ENCODE measurements at regions not wholly inside any gene's neighbourhood (a gene's known extent, or its start where the extent isn't known, plus 50 kb on each side); places are given as distances from the start of the nearest gene placed in this dataset.

- no peak for DNase-seq
Observed at GRCh38 chr18:43651057-43651456, 373.8 kb upstream of the SYT4 start.

DNA sequence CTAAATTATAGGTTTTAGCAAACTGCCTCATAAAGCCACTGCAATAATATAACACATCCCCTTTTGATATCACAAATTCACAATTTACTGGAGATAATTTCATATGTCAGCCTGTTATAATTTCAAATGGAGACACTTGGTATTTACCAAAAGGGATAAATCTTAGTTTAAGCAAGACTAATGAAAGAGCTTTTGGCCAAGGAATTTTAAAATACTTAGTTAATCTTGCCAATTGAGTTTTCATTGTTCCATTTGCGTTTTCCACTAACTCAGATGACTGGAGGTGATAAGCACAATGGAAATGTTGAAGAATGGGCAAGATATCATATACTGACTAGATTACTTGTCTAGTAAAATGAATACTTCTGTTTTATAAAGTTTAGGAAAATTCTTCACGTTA is 379.3 kb upstream of the SYT4 start:
- no peak for DNase-seq

- DNase-seq, result no peak
Observed at GRCh38 chr18:43661570-43661969, 384.3 kb upstream of the SYT4 start.

DNA sequence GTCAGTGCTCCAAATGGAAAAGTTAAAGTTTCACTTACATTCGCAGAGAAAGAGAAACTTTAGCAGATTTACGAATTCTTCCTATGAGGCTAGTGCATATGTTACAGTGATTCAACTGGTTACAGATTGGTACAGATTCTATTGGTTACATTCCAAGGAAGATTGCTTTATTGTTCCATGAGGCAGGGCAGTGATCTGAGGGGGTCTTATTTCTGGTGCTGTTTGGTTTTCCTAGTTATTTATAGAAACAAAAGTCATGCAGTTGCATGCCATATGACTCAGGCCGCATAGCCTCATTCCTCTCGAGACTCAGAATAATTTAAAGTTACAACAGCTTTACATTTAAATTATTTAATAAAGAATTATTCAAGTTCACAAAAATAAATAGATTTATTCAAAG is 385.4 kb upstream of the SYT4 start:
- DNase-seq, result no peak

GRCh38 chr18:43663159-43663558 is 385.9 kb upstream of the SYT4 start:
- DNase-seq, result no peak

- no peak for DNase-seq
Observed at GRCh38 chr18:43664487-43665008, 387.3 kb upstream of the SYT4 start.

- DNase-seq, result no peak
Observed at GRCh38 chr18:43665105-43665788, 388.0 kb upstream of the SYT4 start.

DNA sequence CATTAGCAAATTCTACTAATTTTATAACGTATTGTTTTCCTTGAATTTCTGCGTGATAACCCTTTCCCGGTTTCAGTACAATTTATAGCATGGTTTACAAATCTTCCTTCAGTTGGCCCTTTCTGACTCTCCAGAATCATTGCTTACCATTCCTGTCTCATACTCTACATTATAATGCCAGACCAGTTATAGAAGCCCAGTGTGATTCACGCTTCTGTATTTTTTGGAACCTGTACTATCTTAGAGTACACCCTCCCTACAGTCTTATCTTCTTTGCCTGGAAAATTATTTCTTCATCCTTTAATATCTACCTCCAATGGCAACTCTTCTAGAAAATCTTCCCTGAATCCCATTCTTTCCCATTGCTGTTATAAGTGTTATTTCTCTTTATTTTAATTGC is 391.6 kb upstream of the SYT4 start:
- DNase-seq, result no peak

- DNase-seq, result no peak
Observed at GRCh38 chr18:43671431-43671830, 394.1 kb upstream of the SYT4 start.

DNA sequence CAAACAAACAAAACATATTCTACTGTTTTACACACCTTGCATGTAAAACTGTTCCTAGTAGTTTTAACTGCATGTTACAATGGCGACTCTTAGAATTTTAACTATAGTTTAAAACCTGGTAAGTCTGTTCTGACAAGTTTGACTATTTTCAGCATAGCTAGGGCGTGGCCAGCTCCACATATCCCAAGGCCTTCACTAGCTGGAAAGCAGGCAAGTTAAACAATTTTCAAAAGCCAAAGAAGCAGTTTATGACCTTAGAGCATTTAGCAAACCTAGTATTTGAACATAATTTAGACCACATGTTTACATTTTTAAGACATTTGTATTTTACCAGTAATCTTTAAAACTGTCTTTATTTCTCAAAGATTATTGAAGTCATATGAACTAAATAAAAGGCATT is 402.8 kb upstream of the SYT4 start:
- no peak for DNase-seq

DNA sequence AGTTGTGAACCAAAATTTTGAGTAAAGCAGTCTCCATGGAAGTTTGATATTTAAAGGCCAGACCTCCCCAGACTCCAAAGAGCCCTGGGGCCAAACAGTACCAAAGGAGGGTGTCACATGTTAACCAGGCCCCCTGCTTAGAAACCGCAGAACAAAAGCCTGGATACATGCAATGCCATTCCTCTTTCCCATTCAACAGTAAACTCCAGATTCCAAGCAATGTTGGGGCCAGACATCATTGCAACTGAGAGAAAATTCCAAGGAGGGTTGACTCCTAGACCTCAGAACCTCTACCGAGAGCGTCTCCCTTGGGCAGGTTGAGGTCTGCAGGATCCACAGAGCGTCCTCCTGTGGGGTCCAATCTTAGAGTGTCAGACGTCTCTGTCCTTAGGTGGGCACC is 404.4 kb upstream of the SYT4 start:
- DNase-seq, result no peak

GRCh38 chr18:43682196-43682595 is 404.9 kb upstream of the SYT4 start:
- DNase-seq, result no peak

DNA sequence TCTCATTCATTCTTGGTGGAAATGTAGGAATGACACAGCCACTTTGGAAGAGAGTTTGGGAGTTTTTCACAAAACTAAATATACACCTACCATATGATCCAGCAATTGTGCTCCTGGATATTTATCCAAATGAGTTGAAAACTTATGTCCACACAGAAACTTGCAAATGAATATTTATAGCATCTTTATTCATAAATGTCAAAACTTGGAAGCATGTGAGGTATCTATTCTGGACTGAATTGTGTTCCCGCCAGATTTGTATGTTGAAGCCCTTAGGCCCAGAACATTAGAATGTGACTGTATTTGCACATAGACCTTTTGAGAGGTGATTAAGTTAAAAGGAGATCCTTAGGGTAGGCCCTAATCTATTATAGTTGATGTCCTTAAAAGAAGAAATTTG is 409.4 kb upstream of the SYT4 start:
- no peak for DNase-seq

DNA sequence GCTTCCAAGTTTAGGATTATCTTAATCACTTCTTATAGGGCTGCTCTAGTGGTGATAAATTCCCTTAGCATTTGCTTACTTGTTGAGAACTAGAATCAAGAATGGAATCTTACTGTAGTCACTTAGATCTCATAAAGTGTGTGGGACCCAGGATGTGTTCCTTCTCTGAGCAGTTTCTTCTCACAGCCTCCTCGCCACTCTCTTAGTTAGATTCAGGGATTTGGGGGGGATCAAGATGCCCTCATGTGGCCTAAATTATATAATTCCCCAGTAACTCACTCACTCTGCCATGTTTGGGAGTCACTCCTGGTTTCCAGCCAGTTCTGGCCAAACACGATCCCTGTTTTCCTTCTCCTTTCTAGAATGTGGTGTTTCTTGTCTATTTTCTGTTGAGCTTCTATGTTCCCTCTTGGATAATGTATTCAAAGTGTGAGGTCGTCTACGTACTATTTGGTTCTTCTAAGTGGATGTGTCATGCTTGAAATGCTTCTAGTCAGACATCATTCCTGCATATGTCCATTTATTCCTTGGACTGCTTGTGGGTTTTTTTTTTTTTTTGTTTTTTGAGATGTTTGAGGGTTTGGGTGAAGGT is 414.9 kb upstream of the SYT4 start:
- no peak for DNase-seq

- DNase-seq, result no peak
Observed at GRCh38 chr18:43702399-43702798, 425.1 kb upstream of the SYT4 start.

- DNase-seq, result no peak
Observed at GRCh38 chr18:43703050-43703449, 425.8 kb upstream of the SYT4 start.

DNA sequence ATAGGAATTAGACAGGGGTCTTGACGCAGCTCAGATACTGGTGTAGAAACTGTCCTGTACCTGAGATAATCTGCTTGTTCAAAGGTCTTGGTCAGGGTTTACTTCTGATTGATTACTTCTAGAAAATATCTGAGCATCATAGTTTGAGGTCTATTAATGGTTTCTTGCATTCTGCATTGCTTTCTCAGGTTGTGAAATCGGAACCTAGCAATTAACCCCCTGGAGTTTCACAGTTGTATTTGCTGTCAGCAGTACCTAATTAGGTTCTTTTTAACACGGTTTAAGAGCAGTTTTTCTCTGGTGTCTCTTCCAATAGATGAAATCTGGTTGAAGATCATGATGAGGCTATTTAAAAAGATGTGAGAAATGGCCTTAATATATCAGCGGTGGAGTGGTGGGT is 428.6 kb upstream of the SYT4 start:
- no peak for DNase-seq

- no peak for DNase-seq
Observed at GRCh38 chr18:43710135-43710534, 432.8 kb upstream of the SYT4 start.

DNA sequence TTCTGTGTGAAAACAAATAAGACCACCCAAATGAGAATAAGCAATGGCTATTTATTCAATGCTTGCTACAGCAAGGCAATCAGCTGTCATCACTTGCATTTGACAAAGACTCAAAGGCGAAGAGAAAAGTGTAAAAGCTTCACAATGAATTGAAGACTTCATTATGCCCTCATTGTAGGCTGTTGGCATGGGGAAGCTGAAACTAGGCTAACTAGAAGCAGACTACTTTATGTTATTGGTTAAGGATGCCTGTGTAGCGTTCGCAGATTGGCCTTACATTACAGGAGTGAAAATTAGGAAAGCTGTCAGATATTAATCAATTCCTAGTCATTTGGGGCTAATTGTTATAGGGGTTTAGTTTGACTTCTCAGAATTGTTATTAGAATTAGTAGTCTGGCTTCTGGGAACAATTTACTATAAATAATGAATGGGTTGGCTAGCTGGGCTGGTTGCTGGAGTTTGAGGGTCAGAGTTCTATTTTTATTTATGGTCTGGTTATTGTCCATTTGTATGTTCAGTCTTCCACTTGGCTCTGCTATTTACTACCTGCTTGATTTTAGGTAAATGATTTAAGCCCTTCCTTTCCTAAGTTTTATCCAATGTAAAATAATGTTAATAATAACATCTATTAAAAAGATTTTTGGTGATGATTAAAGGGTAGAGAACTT is 437.2 kb upstream of the SYT4 start:
- DNase-seq, result no peak

DNA sequence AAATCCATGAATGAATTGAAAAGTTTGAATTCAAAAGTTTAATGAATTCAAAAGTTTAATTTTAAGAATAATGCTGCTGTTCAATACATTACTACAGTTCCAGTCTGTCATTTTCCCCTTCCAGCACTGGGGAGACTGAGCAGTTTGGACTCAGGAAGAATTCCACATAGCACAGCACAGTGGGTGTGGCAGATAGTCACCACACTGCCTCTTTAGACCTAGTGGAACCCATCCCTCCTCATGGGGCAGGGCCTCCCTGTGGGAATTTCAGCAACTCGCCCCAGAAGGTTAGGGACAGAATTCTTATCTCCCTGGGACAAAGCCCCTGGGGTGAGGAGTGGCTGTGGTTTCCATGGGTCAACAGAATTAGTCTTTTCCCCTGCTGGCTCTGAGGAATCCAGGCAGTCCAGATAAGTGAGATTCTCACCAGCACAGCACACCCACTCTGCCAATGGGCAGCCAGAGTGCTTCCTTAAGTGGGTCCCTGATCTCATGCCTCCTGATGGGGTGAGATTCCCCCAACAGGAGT is 442.0 kb upstream of the SYT4 start:
- no peak for DNase-seq

DNA sequence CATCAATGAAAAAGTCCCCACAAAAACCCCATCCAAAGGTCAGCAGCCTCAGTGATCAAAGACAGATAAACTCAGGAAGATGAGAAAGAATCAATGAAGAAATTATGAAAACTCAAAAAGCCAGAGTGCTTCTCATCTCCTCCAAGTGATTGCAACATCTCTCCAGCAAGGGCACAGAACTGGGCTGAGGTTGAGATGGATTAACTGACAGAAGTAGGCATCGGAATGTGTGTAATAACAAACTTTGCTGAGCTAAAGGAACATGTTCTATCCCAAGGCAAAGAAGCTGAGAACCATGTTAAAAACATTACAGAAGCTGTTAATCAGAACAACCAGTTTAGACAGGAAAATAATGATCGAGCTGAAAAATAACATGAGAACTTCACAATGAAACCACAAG is 442.8 kb upstream of the SYT4 start:
- DNase-seq, result no peak

DNA sequence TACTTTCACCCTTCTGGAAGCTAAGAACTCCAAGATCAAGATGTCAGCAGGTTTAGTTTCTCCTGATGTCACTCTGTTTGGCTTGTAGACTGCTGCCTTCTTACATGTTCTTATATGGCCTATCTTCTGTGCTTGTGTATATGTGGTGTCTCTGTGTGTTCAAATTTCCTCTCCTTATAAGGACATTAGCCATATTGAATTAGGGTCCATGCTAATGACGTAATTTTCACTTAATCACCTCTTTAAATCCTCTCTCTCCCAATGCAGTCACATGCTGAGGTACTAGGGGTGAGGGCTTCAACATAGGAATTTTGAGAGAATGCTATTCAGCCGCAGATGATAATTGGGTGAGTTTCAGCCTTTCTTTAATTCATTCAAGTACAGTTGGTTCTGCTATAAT is 458.3 kb upstream of the SYT4 start:
- DNase-seq, result no peak

GRCh38 chr18:43744960-43745745 is 467.9 kb upstream of the SYT4 start:
- no peak for DNase-seq
